ENCODE measurements at regions not wholly inside any gene's neighbourhood (a gene's known extent, or its start where the extent isn't known, plus 50 kb on each side); places are given as distances from the start of the nearest gene placed in this dataset.
"Not testable (repeated sequence)": the region's sequence is repeated elsewhere in the genome, so short reads cannot be mapped to it uniquely, and the experiment has no call there.

DNA sequence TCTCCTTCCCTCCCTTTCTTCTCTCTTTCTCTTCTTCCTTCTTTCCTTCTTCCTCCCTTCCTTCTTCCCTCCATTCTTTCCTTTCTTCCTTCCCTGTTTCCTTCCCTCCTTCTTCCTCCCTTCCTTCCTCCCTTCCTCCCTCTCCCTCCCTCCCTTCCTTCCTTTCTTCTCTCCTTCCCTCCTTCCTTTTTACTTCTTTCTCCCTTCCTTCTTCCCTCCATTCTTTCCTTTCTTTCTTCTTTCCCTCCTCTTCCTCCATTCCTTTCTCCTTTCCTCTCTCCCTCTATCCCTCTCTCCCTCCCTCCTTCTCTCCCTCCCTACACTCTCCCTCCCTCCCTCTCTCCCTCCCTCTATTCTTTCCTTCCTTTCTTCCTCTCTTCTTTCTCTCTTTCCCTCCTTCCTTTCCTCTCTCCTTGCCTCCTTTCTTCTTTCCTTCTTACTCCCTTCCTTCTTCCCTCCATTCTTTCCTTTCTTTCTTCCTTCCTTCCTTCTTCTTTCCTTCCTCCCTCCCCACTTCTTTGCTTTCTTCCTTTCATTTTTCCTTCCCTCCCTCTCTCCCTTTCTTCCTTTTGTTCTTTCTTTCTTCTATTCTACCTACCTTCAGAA, 200.4 kb upstream of the SSTR4 start:
- DNase-seq, result no peak
- H3K36me3 Mint-ChIP-seq (ENCODE audit: low read depth), result no peaks in the 10 kb centered on the region
- H3K9me3 Mint-ChIP-seq, result peaks cover 2% of the 10 kb centered on the region
- H3K4me1 Mint-ChIP-seq (ENCODE audit: low read depth), result no peaks in the 10 kb centered on the region
- CTCF ChIA-PET, result no interaction called here
- intact Hi-C loops (cut with micrococcal nuclease), result no loop called here
- no peak overlapping the region for H3K4me3 Mint-ChIP-seq
- H3K27me3 Mint-ChIP-seq (ENCODE audit: low read depth), result peaks cover 2% of the 10 kb centered on the region
- H3K27ac Mint-ChIP-seq, result no peak overlapping the region

DNA sequence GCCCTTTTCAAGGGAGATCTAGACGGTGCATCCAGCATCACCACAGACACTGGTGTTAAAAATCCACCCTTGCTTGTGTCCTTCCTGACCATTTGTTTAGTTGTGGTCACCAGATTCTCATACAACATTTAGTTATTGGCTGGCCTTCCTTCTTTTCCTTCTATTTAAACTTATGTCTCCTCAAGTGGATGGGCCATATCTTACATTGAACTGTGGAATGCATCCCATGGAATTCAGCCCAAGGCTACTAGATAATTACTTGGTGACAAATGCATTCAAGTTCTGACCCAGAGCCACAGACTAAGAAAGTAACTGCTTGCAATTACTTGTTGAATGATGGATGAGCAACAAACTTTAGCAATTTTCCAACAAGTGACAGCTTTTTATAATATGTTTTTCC, 198.9 kb upstream of the SSTR4 start:
- CTCF ChIA-PET, result no interaction called here
- no peak for DNase-seq
- H3K27ac Mint-ChIP-seq, result no peak overlapping the region
- H3K4me1 Mint-ChIP-seq (ENCODE audit: low read depth), result no peaks in the 10 kb centered on the region
- peaks cover 2% of the 10 kb centered on the region for H3K9me3 Mint-ChIP-seq
- no peaks in the 10 kb centered on the region for H3K36me3 Mint-ChIP-seq (ENCODE audit: low read depth)
- H3K27me3 Mint-ChIP-seq (ENCODE audit: low read depth), result peaks cover 1% of the 10 kb centered on the region
- intact Hi-C loops (cut with micrococcal nuclease), result no loop called here
- no peak overlapping the region for H3K4me3 Mint-ChIP-seq

DNA sequence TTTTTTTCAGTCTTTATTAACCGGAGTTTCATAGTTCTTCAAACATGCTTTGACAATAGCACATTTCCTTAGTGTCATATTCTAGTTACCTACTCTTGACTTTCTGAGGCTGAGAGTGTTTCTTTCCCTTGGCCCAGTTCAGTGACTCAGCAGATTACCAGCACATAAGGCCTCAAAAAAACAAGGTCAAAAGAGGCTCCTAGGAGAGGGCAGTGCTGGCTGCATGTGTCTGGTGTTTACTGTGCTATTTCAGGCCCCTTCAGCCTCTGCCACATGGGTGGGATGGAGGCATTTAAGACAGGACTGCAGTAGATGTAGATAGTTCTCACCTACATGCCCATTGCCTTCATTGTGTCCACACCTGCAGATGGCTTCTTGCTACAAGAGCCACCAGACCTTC, 198.2 kb upstream of the SSTR4 start:
- DNase-seq, result no peak
- Mint-ChIP-seq H3K27ac (no peak overlapping the region), H3K9me3 (no peaks in the 10 kb centered on the region), H3K36me3 (ENCODE audit: low read depth) (no peaks in the 10 kb centered on the region), H3K4me3 (no peak overlapping the region), H3K27me3 (ENCODE audit: low read depth) (no peaks in the 10 kb centered on the region), H3K4me1 (ENCODE audit: low read depth) (no peaks in the 10 kb centered on the region)
- intact Hi-C loops (cut with micrococcal nuclease), result no loop called here
- CTCF ChIA-PET, result no interaction called here

DNA sequence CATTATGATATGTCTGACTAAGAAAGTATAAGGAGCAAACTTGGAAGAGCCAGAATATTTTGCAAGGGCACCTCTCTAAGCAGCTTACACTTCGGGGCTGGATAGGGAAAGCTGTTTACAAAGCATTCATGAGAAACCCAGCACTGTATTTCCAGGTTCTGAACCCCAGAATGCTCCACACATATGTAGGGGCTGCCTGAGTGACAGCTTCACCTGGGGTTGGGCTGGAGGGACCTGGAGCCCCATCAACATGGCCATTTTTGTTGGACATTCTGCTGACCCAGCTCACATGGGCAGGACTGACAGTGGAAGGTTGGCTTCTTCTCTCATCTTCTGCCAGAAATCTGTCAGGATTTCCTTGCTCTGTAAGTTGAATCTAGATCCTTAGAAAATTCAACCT, 197.1 kb upstream of the SSTR4 start:
- Mint-ChIP-seq H3K36me3 (ENCODE audit: low read depth) (no peaks in the 10 kb centered on the region), H3K27ac (no peak overlapping the region), H3K27me3 (ENCODE audit: low read depth) (no peaks in the 10 kb centered on the region), H3K4me1 (ENCODE audit: low read depth) (no peaks in the 10 kb centered on the region), H3K9me3 (no peaks in the 10 kb centered on the region), H3K4me3 (no peak overlapping the region)
- intact Hi-C loops (cut with micrococcal nuclease), result no loop called here
- CTCF ChIA-PET, result interaction anchor here (0.6 kb wide), 1 partner anchor 167 kb away, joined by 3 read pairs; no protein-coding TSS in a partner anchor
- DNase-seq, result no peak

DNA sequence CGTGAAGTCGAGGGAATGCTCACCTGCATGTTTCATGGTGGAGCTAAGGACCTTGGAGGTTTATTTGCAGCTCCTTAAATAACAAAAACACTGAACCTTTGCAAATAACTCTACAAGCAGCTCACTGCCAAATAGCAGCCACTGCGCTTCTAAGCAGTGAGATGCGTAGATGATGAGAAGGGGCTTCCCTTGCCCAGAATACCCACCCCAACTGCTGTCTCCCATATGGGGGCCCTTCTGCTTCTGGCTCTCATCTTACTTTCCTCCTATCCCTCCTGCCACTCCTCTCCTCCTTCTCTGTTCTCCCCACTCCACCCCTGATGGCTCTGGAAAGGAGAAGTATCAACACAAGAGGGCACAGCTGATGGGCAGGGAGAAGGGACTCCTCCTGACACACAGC, 193.3 kb upstream of the SSTR4 start:
- H3K36me3 Mint-ChIP-seq (ENCODE audit: low read depth), result no peaks in the 10 kb centered on the region
- peaks cover 1% of the 10 kb centered on the region for H3K9me3 Mint-ChIP-seq
- no peak overlapping the region for H3K27ac Mint-ChIP-seq
- CTCF ChIA-PET, result interaction anchor here (0.5 kb wide), 1 partner anchor 249 kb away, joined by 3 read pairs; no protein-coding TSS in a partner anchor
- no peak for DNase-seq
- no peaks in the 10 kb centered on the region for H3K27me3 Mint-ChIP-seq (ENCODE audit: low read depth)
- H3K4me3 Mint-ChIP-seq, result no peak overlapping the region
- no peaks in the 10 kb centered on the region for H3K4me1 Mint-ChIP-seq (ENCODE audit: low read depth)
- intact Hi-C loops (cut with micrococcal nuclease), result no loop called here

DNA sequence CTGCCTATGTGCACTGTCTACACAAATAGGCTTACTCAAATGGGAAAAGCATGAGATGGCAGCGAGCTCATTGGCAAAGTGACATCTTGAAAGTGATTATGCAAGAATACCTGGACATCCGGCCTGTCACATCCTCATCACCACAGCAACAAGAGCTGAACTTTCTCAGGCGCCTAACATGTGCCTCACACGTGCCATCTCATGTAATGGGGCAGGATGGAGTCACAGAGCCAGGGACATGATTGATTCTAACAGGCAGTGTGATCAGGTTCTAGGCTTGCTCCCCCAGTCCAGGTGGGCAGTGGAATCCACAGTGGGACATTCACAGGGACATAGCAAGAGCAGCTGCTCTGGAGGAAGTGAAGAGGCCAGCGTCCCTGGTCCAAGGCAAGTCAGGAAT, 192.3 kb upstream of the SSTR4 start:
- intact Hi-C loops (cut with micrococcal nuclease), result no loop called here
- Mint-ChIP-seq H3K9me3 (peaks cover 4% of the 10 kb centered on the region), H3K36me3 (ENCODE audit: low read depth) (no peaks in the 10 kb centered on the region), H3K4me3 (no peak overlapping the region), H3K4me1 (ENCODE audit: low read depth) (no peaks in the 10 kb centered on the region), H3K27ac (no peak overlapping the region), H3K27me3 (ENCODE audit: low read depth) (no peaks in the 10 kb centered on the region)
- DNase-seq, result no peak
- CTCF ChIA-PET, result no interaction called here

DNA sequence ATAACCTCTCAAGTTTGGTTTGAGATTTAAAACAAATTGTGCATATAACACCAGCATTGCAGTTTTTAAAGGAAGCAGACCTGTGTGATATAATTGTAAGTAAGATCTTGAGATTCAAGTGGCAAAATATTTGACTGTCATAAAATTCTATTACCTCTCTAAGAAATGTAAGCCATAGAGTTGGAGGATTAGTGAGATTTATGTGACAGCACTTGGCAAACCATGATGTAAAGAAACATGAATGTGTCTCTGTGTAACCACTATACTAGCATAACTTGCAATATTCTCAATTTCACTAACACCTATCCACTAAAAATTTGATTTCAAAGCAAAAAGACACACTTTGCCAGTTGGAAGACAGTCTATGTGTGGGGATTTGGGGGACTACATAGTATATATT, 190.2 kb upstream of the SSTR4 start:
- Mint-ChIP-seq H3K27ac (no peak overlapping the region), H3K27me3 (ENCODE audit: low read depth) (no peaks in the 10 kb centered on the region), H3K36me3 (ENCODE audit: low read depth) (no peaks in the 10 kb centered on the region), H3K9me3 (peaks cover 7% of the 10 kb centered on the region), H3K4me3 (no peak overlapping the region), H3K4me1 (ENCODE audit: low read depth) (no peaks in the 10 kb centered on the region)
- intact Hi-C loops (cut with micrococcal nuclease), result no loop called here
- CTCF ChIA-PET, result no interaction called here
- DNase-seq, result no peak

DNA sequence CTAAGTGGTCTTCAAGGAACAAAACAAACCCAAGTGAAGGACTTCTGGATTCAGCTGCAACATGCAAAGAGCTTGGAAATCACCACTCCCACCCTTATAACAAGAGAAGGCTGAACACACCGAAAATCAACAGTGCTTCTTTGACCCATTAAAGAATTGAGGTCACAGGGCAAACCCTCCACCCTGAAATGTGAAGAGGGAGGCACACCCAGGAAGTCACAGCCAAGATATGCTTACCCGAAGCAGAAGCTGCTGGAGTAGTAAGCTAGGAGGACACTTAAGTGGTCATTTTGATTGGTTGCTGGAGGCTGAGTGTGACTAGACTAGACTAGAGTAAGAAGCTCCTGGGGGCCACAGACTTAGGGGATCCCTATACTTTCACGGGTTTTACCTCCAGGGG, 188.2 kb upstream of the SSTR4 start:
- H3K4me3 Mint-ChIP-seq, result no peak overlapping the region
- peaks cover 4% of the 10 kb centered on the region for H3K27me3 Mint-ChIP-seq (ENCODE audit: low read depth)
- no peaks in the 10 kb centered on the region for H3K4me1 Mint-ChIP-seq (ENCODE audit: low read depth)
- DNase-seq, result no peak
- intact Hi-C loops (cut with micrococcal nuclease), result no loop called here
- no peaks in the 10 kb centered on the region for H3K36me3 Mint-ChIP-seq (ENCODE audit: low read depth)
- H3K27ac Mint-ChIP-seq, result no peak overlapping the region
- CTCF ChIA-PET, result no interaction called here
- peaks cover 8% of the 10 kb centered on the region for H3K9me3 Mint-ChIP-seq

DNA sequence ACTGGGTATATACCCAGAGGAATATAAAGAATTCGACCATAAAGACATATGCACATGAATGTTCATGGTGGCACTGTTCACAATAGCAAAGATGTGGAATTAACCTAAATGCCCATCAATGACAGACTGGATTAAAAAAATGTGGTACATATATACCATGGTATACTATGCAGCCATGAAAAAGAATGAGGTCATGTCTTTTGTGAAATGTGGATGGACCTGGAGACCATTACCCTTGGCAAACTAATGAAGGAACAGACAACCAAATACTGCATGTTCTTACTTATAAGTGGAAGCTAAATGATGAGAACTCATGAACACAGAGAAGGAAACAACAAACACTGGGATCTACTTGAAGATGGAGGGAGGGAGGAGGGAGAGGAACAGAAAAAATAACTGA, 186.7 kb upstream of the SSTR4 start:
- H3K36me3 Mint-ChIP-seq (ENCODE audit: low read depth), result no peaks in the 10 kb centered on the region
- peaks cover 4% of the 10 kb centered on the region for H3K27me3 Mint-ChIP-seq (ENCODE audit: low read depth)
- CTCF ChIA-PET, result no interaction called here
- DNase-seq, result no peak
- H3K4me3 Mint-ChIP-seq, result no peak overlapping the region
- no peak overlapping the region for H3K27ac Mint-ChIP-seq
- H3K4me1 Mint-ChIP-seq (ENCODE audit: low read depth), result no peaks in the 10 kb centered on the region
- intact Hi-C loops (cut with micrococcal nuclease), result no loop called here
- peaks cover 8% of the 10 kb centered on the region for H3K9me3 Mint-ChIP-seq

DNA sequence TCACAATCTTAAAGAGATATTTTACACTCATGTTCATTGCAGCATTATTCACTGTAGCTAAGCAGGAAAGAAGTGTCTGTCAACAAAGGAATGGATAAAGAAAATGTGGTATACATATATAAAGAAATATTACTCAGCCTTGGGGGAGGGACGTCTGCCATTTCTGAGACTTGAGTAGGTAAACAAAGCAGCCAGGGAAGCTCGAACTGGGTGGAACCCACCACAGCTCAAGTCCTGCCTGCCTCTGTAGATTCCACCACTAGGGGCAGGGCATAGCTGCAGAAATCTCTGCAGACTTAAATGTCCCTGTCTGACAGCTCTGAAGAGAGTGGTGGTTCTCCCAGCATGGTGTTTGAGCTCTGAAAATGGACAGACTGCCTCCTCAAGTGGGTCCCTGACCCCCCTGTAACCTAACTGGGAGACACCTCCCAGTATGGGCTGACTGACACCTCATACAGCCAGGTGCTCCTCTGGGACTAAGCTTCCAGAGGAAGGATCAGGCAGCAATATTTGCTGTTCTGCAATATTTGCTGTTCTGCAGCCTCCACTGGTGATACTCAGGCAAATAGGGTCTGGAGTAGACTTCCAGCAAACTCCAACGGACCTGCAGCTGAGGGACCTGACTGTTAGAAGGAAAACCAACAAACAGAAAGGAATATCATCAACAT, 183.3 kb upstream of the SSTR4 start:
- H3K36me3 Mint-ChIP-seq (ENCODE audit: low read depth); H3K4me1 Mint-ChIP-seq (ENCODE audit: low read depth); H3K9me3 Mint-ChIP-seq; intact Hi-C loops (cut with micrococcal nuclease); CTCF ChIA-PET; H3K27me3 Mint-ChIP-seq (ENCODE audit: low read depth); H3K4me3 Mint-ChIP-seq; H3K27ac Mint-ChIP-seq; DNase-seq: not testable (repeated sequence)

DNA sequence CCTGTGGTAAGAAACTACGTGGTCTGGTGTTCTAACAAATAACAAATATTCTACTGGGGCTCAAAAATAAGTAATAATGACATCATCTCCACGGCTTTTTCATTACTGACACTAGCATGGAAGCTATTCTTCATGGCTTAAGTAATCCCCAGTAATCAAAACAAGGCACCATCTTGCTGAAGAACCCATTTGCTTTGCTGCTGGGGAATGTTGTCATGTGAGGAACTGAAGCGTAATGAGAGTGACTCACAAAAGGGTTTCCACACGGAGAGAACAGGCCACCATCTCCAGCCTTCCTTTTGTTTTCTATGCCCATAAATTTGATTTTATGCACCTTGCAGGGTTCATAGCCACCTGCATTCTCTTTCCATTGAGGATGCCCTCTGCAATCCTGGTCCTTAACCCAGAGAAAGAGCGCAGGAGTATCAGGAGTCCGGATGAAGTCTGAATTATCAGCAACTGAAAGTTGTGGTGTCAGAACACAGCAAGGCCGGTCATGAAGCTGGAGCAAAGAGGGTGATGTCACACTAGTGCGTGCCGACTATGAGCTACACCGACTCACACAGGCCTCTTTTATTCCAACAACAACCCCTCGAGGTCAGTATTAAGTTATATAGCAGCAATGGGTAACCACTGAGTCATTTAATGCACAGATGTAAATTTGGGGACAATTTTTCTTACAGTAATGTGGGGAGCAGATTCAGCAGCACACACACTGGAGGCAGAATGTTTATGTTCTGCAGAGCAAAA, 173.7 kb upstream of the SSTR4 start:
- Mint-ChIP-seq H3K27me3 (ENCODE audit: low read depth) (no peaks in the 10 kb centered on the region), H3K36me3 (ENCODE audit: low read depth) (no peaks in the 10 kb centered on the region), H3K27ac (no peak overlapping the region), H3K4me1 (ENCODE audit: low read depth) (no peaks in the 10 kb centered on the region), H3K4me3 (no peak overlapping the region), H3K9me3 (peaks cover 5% of the 10 kb centered on the region)
- DNase-seq, result no peak
- intact Hi-C loops (cut with micrococcal nuclease), result no loop called here
- CTCF ChIA-PET, result no interaction called here

DNA sequence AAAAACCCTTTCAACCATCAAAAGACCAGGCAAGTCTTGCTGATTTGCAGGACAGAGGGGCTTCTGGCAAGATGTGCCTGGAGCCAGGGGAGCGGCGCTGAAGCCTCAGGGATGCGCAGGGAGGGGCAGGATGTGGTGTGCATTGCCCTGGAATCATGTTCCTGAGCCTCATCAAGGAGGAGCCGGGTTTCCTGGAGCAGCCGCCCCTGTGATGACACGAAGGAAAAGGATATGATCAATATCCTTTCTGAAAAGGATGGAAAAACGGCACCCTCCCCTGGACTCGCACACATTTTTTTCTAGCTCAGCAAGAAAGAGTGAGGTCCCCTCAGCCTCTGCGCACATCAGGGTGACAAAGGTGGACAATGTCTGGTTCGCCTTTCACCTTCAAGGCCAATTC, 173.1 kb upstream of the SSTR4 start:
- no peaks in the 10 kb centered on the region for H3K27me3 Mint-ChIP-seq (ENCODE audit: low read depth)
- intact Hi-C loops (cut with micrococcal nuclease), result no loop called here
- H3K4me1 Mint-ChIP-seq (ENCODE audit: low read depth), result no peaks in the 10 kb centered on the region
- no peaks in the 10 kb centered on the region for H3K36me3 Mint-ChIP-seq (ENCODE audit: low read depth)
- H3K9me3 Mint-ChIP-seq, result peaks cover 5% of the 10 kb centered on the region
- CTCF ChIA-PET, result no interaction called here
- no peak for DNase-seq
- H3K4me3 Mint-ChIP-seq, result no peak overlapping the region
- no peak overlapping the region for H3K27ac Mint-ChIP-seq

DNA sequence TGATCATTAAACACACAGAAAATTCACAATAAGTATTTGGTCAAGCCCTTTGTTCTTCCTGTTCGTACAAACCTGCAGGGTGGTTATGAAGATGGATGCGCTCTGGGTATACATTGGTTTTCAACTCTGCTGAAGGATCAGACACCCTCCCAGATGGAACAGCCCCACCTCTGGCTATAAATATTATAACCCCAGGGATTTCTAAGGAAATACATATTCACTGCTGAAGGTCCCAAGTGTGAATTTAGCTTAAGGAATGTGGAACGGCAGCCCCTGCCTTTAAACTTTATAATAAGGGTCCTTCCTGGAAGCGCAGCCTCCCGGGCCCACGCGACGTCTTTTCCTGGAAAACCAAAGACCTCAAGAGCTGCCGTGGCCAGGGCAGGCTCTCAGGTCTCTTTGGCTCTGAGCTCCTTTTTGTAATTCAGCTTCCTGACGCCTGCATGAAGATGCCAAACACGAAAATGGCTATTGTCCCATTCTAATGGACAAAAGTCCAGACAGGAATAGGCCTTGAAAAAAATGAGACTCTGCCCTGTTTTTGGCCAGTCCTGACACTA, 172.4 kb upstream of the SSTR4 start:
- no peaks in the 10 kb centered on the region for H3K4me1 Mint-ChIP-seq (ENCODE audit: low read depth)
- CTCF ChIA-PET, result no interaction called here
- H3K27ac Mint-ChIP-seq, result no peak overlapping the region
- intact Hi-C loops (cut with micrococcal nuclease), result no loop called here
- no peaks in the 10 kb centered on the region for H3K27me3 Mint-ChIP-seq (ENCODE audit: low read depth)
- H3K4me3 Mint-ChIP-seq, result no peak overlapping the region
- no peaks in the 10 kb centered on the region for H3K36me3 Mint-ChIP-seq (ENCODE audit: low read depth)
- peaks cover 5% of the 10 kb centered on the region for H3K9me3 Mint-ChIP-seq
- DNase-seq, result no peak

Measured in activated naive CD4-positive, alpha-beta T cell treated with anti-CD3 and anti-CD28 coated beads for 36 hours (primary cell).